SKM-1 (cell line): ENCODE measurements at regions not wholly inside any gene's neighbourhood (a gene's known extent, or its start where the extent isn't known, plus 50 kb on each side); places are given as distances from the start of the nearest gene placed in this dataset.
"Not testable (repeated sequence)": the region's sequence is repeated elsewhere in the genome, so short reads cannot be mapped to it uniquely, and the experiment has no call there.

ENCODE experiments used
- DNase-seq: peaks from one replicate; lab custom pipeline; 2025; ENCODE audit not compliant: unreplicated experiment; lab: John Stamatoyannopoulos, UW

GRCh38 chr6:18527836-18528743 is 140.9 kb downstream of the RNF144B start:
- DNase-seq: no peak

- DNase-seq: no peak
Measured at GRCh38 chr6:18530201-18530600, 143.1 kb downstream of the RNF144B start.

- no peak for DNase-seq
Measured at GRCh38 chr6:18532139-18532538, 145.0 kb downstream of the RNF144B start.

GRCh38 chr6:18533793-18534192 is 146.6 kb downstream of the RNF144B start:
- no peak for DNase-seq

GRCh38 chr6:18536591-18537055 is 149.5 kb downstream of the RNF144B start:
- no peak for DNase-seq

- no peak for DNase-seq
Measured at GRCh38 chr6:18538315-18538714, 151.2 kb downstream of the RNF144B start.

GRCh38 chr6:18543051-18543450 is 155.9 kb downstream of the RNF144B start:
- no peak for DNase-seq

GRCh38 chr6:18545142-18545541 is 158.0 kb downstream of the RNF144B start:
- DNase-seq: not testable (repeated sequence)

- DNase-seq: no peak
Measured at GRCh38 chr6:18545726-18546125, 158.6 kb downstream of the RNF144B start.

GRCh38 chr6:18550119-18550518 is 163.0 kb downstream of the RNF144B start:
- no peak for DNase-seq

- DNase-seq: no peak
Measured at GRCh38 chr6:18551228-18551627, 164.1 kb downstream of the RNF144B start.

GRCh38 chr6:18555750-18556149 is 168.6 kb downstream of the RNF144B start:
- no peak for DNase-seq

- DNase-seq: no peak
Measured at GRCh38 chr6:18561037-18561750, 174.0 kb downstream of the RNF144B start.

GRCh38 chr6:18562726-18563125 is 175.6 kb downstream of the RNF144B start:
- no peak for DNase-seq

- DNase-seq: no peak
Measured at GRCh38 chr6:18564775-18565174, 177.6 kb downstream of the RNF144B start.

- DNase-seq: no peak
Measured at GRCh38 chr6:18565231-18565630, 178.1 kb downstream of the RNF144B start.

GRCh38 chr6:18567380-18567779 is 180.2 kb downstream of the RNF144B start:
- no peak for DNase-seq

GRCh38 chr6:18577491-18577890 is 190.3 kb downstream of the RNF144B start:
- no peak for DNase-seq

- no peak for DNase-seq
Measured at GRCh38 chr6:18579166-18579565, 192.0 kb downstream of the RNF144B start.

- no peak for DNase-seq
Measured at GRCh38 chr6:18579869-18580268, 192.7 kb downstream of the RNF144B start.

GRCh38 chr6:18584372-18584771 is 197.2 kb downstream of the RNF144B start:
- no peak for DNase-seq

GRCh38 chr6:18585032-18585573 is 198.0 kb downstream of the RNF144B start:
- no peak for DNase-seq
